ENCODE measurements at regions not wholly inside any gene's neighbourhood (a gene's known extent, or its start where the extent isn't known, plus 50 kb on each side); places are given as distances from the start of the nearest gene placed in this dataset.

DNA sequence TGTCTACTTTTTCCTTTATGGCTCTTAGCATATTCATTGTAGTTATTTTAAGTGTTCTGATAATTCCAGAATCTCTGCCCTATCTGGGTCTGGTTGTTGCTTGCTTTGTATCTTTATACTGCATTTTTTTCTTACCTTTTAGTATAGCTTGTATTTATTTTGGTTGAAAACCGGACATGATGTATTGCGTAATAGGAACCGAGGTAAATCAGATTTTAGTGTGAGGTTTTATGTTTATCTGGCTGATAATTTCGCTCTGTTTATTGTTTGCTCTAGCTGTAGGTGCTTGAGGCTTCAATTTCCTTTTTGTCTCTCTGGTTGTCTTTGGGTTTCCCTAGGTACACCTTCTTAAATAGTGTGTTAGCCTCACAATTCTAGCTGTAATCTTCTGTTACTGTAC is 263.8 kb upstream of the LCORL start:
- no peak for DNase-seq

DNA sequence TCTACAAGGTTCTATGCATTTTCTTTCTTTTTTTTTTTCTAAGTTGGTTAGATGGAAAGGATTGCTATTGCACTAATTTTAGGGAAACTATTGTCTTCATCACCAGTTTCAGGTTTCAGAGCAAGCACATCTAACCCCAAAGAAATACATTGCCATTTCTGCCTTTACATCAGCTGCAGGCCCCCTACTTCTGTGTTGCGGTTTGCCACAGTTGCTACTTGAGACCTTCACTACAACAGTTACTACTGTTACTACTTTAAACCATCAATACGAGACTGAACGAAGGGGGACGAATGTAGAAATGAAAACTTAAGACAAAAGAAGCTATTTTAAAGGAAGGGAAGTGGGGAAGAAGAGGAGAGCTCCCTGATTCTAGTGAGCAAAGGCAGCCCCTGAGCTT is 256.7 kb upstream of the LCORL start:
- DNase-seq: no peak

DNA sequence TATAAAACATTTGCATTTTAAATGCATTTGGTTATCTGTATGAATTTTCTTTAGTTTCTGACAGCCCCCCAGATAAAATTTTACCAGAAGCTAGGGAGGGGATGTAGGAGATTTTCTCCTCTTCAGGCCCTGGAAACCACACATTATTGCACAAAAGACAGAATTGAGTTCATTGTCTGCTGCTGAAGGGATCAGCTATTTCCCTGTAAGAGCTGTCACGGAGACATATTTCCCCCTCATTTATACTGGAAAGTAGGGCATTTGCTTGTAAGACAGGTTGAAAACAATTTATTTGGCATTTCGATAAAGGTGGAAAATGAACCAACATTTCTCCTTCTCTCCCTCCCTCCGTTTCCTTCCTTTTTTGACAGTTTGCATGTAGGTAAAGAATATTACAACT is 241.3 kb upstream of the LCORL start:
- no peak for DNase-seq

DNA sequence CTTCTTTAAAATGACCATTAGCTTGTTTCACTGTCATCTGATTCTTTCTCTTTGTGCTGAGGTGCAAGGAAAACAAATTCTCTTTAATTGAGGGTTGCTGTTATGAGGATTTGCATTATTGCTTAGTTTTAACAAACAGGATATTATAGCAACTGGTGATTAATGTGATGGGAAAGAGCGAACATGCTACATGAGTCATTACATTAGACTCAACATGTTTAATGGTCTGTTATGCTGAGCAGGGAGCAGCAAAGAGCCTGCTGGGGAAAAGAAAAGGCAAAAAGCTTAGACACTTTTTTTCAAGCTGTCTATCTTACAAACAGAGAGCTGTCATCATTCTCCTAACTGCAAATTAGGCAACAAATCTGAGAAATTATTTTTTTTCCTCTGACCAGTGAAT is 230.5 kb upstream of the LCORL start:
- DNase-seq: no peak

DNA sequence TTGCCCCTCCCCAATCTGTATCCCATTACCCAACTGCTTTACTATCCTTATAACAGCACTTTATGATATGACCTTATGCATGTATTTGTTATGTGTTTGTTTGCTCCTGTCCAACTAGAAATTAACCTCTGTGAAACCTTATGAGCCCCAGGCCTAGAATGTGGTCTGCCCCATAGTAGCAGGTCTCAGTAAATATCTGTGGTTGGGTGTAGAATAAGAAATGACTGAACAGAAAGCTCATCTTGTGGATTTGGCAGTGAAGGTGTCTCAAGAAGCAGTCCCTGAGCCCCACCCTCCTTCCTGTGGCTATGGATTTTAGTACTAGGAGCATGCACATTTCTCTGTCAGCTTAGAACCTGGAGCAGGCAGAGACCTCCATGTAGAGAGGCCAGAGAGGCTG is 229.0 kb upstream of the LCORL start:
- DNase-seq: no peak

DNA sequence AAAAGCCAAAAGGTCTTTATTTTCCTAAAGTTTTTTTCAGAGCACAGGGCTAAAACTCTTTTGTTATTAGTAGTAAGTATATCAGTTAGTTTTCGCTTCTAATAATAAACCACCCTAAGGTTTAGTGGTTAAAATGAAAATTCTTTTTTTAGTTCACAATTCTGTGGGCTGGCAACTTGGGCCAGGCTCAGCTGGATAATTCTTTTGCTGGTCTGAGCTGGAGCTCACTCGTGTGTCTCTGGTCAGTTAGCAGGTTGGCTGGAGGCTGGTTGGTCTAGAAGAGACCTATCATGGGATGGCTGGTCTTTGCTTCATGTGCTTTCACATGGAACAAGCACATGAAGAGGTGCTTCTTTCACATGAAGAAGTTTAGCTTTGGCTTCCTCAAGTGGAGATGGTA is 227.1 kb upstream of the LCORL start:
- DNase-seq: no peak

DNA sequence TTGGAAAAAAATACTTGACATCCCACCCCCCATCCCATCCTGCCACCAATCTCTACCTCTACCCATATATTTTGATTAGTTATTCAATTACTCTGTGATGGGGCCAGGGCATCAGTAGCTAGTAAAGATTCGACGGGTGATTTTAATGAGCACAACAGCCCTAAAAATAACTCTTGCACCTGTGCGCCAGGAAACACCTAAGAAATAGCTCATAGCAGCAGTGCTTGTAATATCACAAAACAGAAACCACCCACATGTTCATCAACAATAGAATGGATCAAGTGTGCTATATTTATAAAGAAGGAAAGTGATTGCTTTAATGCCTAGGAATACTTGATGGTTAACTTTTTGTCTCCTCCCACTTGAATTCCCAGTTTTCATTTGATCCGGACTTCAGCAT is 225.6 kb upstream of the LCORL start:
- no peak for DNase-seq

DNA sequence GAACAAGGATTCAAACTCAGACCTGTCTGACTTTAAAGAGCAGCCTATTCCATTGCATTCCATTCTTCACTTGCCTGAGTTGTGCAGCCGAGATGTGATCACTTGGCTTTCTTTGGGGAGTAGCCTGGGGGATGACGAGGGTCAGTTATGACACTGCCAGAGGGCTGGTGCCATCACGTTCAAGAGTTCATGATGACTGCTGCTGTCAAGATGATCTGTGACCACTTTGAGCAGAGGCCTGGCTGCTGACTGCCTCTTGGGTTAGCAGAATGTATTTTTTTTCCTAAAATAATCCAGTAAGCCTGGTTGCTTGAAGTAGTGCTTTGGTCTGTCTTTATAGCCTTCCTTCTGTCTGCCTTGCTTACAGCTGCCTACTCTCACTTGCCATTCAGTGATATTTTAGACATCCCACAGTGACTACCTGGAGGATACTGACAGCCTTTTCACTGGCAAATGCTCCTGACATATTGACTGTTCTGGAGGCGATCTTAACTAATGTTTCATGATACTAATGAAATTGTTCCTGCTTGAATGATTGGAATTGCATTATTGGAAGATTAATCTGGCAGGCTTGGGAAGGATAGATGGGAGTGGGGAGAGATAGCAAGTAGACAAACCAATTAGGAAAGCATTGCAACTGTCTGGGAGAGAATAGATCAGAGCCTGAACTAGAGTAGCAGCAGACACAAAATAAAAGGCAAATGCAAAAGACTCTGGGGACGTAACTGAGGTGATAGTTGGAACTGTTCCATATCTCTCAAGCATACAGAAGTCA is 221.6 kb upstream of the LCORL start:
- no peak for DNase-seq

DNA sequence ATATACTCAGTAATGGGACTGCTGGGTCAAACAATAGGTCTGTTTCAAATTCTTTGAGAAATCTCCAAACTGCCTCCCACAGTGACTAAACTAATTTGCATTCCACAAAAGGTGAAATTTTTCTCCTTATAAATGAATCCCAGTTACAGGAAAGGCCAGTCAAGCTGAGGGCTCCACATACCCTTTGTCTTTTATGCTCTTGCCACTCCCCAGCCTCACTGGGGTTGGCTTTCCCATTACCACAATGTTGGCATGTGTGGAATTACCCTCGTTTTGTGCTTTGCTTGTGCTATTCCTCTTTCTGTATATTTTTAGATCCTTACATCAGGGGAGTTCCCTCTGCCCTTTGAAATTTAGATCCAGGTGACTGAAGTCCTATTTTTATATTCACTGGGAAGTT is 220.2 kb upstream of the LCORL start:
- no peak for DNase-seq

DNA sequence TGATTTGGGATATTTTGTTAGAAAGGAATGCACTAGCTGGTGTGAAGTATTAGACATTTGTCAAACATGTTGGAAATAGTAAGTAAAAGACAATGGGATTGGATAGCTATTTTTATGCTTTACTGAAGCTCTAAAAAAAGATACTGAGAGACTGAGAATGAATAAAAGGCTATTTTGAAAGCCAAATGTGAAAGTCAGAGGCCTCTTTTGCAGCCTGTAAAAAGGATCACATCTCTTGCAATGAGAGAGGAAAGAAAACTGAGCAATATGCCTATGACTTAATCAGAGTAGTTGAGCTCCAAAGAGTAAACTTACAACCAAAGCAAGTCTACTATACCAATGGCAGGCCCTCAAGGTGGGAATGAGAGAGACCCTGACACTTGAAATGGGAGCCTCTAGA is 212.6 kb upstream of the LCORL start:
- no peak for DNase-seq

DNA sequence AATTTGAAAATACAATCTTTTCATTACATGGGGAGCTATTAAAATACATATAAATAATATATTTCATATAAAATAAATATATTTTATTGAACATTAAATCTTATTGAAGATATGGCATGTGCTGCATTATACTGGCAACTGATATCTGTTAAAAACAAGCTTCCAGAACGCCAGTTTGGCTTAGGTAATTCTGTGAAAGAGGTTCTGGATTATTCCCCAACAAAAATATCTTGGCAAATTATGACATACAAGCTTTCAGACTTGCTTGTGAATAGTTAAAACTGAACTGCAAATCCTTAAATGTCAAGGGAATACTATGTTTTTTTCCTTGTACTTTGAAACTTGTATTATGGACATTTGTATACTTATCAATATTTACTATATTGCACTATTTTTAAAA is 210.2 kb upstream of the LCORL start:
- no peak for DNase-seq

DNA sequence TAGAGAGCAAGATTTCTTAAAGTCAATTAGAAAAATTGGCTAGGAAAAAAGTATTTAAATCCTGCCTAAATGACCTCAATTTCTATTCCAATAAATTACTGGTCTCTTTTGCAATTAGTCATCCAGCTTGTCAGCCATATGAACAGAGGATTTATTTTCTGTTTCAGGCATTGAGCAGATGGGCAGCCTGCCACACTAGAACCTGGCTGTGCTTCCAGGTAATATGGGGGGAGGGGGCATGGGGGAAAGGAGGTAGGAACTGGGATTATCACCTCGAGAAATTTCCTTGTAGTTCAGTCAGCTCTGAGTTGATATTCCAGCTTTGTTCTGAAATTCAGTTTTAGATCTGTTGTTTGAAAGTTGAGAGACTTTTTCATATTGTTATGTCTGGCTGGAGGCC is 206.3 kb upstream of the LCORL start:
- no peak for DNase-seq

DNA sequence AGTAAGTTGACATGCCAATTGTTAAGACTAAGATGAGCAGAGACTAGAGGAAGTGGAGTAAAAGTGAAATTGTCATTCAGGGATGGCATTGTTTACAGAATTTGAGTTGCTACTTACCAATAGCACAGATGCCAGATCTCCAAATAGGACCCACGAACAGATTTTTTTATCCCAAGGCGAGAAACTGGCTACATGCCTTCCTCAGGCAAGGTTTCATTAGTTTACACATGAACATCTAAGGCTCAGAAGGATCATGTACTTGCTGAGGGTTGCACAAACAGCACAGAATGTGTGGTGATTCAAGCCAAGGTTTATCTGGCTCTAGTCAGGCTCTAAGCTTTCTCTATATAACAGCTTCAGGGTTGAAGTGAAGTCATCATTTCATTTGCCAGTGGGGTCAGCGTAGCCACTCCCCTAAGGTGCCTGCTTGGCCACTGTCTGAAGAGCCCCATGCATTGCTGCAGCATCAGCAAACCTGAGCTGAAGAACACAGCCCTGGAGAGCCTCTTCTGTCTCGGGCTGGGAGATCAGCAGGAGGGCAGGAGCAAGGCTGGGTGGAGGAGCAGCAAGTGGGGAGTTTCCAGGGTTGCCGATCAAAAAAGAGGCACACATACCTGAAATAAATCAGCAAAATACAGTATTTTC is 193.0 kb upstream of the LCORL start:
- no peak for DNase-seq

DNA sequence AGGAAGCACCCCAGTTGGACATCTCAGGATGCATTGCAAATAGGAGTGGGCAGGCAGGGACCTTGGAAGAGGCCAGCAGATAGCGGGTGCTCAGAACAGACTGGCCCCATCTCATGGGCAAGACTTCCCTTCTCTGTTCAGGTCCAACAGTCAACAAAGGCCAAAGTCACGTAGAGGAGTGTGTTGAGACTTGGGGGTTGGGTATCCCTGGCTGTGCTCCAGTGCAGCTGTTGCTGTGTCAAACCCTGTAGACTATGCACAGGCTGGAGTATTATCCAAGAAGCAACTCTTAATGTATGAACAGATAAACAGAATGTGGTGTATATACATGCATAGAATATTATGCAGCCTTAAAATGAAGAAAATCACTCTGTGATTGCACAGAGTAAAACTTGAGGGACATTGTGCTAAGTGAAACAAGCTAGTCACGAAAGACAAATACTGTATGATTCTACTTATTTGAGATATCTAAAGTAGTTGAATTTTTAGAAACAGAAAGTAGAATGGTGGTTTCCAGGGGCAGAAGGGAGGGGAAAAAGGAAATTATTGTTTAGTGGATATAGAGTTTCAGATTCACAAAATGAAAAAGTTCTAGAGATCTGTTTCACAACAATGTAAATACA is 192.1 kb upstream of the LCORL start:
- no peak for DNase-seq

DNA sequence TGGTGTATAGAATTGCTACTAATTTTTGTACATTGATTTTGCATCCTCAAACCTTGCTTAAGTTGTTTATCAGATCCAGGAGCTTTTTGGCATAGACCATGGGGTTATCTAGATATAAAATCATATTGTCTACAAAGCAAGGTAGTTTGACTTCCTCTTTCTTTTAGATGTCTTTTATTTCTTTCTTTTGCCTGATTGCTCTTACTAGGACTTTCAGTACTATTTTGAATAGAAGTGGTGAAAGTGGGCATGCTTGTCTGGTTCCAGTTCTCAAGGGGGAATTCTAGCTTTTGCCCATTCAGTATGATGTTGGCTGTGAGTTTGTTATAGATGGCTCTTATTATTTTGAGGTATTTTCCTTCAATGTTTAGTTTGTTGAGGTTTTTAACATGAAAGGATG is 187.9 kb upstream of the LCORL start:
- DNase-seq: no peak

DNA sequence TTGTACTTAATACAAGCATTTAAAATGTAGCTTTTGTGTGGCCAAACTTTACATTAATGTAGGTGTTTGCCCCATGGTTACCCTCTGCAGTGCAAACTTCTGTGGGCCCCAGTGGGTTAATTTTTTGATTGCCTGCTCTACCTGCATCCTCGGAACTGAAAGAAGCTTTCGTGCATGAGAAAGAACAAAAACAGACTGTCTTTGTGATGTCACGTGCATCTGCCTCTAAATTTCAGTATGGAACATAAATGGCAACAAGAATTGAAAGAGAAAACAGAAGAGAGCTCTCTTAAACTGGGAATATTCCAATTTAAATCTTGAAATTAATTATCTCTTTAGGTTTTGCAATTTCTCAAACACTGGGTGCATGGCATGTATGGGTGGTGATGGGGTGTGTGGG is 182.4 kb upstream of the LCORL start:
- DNase-seq: no peak

DNA sequence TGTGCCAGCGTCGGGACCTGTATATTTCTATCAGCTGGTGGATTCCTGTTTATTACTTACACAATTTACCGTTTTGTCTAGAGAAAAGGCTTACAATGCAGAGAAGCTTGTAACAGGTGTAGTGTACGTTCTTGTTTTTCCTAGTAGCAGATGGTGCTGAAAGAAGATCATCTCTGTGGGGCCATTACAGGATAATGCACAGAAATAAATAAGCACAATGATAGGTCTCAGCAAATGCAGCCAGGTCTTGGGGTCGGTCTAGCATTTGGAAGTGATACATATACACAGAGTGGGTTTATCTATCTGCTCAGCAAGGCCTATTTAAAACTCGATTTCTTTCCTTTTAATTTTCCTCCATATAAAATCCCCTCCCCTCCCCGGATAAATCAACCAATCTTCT is 180.9 kb upstream of the LCORL start:
- DNase-seq: no peak

DNA sequence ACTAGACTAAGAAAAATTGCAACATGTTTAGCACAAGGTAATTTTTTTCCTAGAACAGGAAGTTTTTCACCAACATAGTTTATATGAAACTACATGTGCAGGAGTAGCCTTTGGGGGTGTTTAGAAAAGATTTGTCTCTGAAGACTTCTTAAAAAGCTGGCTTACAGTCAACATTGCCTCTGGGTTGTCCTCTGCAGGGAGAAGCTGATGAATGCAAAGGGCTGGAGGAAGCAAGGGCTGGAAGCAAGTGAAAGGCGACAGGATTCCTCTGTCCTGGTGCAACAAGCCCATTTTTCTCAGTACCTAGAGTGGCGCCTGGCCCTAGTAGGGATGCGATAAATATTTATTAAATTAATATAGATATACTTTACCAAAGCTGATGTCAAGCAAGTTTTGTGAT is 180.3 kb upstream of the LCORL start:
- no peak for DNase-seq

DNA sequence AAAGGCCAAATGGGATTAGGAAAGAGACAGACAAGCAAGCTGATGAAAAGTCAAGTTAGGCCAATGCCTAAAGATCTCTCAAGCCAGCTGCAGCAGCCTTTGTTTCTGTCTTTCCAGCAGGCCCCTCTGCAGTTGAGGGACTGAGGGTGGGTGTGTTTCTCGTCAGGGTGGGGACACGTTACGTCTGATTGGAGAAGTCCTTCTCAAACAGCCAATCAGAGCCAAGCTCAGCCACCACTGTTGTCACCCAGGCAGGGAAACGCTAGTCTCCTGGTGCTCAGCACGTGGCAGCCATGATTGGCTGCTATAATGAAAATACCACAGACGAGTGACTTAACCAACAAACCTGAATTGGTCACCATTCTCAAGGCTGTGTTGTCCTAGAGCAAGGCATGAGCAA is 177.1 kb upstream of the LCORL start:
- DNase-seq: no peak

DNA sequence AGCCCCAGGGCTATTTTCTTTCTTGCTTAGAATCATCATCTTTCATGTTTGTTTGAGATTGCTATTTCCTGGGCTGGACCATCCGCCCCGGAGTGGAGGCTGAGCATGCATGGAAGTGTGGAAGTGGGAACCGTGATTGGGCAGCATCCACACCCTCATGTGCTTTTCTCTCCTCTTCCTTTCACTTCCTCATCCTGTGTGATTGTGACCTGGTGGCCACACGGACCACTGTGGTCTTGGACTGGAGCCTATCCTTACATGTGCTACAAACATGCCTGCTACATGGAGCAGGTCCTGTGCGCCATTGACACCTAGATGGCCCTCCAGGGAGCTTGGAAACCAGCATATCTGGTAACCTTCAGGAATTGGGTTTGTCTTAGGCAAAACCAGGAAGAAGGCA is 175.9 kb upstream of the LCORL start:
- DNase-seq: no peak

DNA sequence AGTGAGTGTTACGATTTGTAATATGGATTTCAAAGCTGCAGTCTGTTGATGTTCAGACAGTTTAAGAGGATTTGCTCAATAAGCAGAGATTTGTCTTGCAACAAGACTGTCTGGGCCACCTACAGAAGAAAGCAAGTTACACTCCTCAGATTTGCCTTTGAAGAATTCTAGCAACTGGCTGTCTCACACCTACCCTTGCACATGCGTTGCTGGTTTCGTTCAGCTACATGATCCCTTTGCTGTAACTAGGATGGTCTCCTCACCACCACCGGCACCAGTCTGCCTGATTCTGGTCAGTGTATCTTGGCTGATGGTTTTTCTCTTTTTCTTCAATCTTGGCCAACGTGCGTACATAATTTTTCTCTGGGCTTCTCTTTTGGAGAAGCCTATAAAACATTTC is 172.7 kb upstream of the LCORL start:
- no peak for DNase-seq

DNA sequence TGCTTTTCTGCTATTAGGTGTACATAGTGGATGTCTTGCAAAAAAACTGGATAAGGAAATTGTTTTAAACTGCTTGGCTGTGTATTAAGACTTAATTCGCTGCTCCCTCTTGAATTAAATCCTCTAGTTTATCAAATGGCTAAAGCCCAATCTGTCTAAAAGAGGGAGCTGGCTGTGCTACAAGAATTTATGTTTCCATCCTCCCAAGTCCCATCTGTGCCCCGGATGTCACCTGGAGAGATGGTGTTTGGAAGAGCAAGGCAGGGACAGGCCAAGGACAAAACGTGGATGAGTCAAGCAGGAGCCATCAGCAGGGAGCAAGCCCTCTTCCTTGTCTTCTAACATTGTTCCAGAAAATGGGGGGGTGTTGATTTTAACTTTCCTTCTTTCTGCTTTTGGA is 171.3 kb upstream of the LCORL start:
- no peak for DNase-seq

DNA sequence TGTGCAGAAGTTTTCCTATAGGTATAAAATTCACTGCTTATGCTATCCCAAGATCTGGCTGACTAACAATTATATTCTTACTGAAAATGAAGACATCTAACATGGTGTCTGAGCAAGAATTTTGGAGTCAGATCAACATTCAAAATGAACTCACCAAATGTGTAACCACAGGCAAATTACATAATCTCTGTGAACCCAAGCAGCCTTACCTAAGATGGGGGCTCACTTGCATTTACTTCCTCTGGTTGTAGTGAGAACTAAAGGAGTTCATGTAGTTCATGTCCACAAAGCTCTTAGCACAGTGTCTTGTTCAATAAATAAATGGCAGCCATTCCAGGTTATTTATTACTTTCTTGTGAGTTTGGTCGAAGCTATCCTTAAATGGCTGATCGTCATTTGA is 163.9 kb upstream of the LCORL start:
- no peak for DNase-seq

DNA sequence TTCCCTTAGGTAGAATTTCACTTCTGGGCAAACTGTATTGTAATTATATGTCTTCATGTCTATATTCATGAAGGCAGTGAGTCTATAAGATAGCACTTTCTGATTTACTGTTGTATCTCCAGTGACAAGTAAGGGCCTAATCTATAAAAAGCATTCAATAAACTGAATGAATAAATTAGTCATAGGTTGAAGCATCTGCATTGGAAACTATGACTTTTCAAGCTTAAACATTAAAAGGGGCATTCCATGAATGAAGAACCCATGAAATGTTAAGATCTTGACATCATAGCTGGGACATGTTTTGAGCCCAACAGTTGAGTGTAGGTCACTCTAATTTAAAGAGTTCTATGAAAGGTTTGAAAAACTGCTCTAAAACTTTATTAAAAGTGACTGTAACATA is 159.3 kb upstream of the LCORL start:
- no peak for DNase-seq

DNA sequence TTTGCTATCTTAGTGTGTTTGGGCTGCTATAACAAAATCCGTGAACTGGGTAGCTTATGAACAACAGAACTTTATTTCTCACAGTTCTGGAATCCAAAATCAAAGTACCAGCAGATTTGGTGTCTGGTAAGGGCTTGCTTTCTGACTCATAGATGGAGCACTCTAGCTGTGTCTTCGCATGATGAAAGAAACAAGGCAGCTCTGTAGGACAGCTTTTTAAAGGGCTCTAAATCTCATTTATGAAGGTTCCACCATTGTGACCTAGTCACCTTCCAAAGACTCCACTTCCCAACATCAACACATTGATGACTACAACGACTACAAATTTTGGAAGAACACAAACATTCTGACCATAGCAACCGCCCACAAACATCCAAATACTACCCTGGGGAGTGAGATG is 158.6 kb upstream of the LCORL start:
- DNase-seq: no peak
